Muscle of leg (tissue), 3 donors: ENCODE measurements at regions not wholly inside any gene's neighbourhood (a gene's known extent, or its start where the extent isn't known, plus 50 kb on each side); places are given as distances from the start of the nearest gene placed in this dataset.
A peak's percentile ranks its signal among the peaks of the same experiment; 100 is the strongest.
"Not testable (repeated sequence)": the region's sequence is repeated elsewhere in the genome, so short reads cannot be mapped to it uniquely, and the experiment has no call there.

Experiments used
- DNase-seq: peaks from one replicate; pipeline ENCODE4 v3.0.0; 2013
- H3K27ac ChIP-seq: one replicate; pipeline ENCODE4 v1.5.1; 2013; ENCODE audit warnings: mild to moderate bottlenecking, low read length, control low read depth
- H3K27me3 ChIP-seq: one replicate; pipeline ENCODE4 v1.6.1; 2013; ENCODE audit warnings: low read length; ENCODE audit not compliant: control insufficient read depth, insufficient read depth
- H3K36me3 ChIP-seq: one replicate; pipeline ENCODE4 v1.6.1; 2013; ENCODE audit warnings: low read length; ENCODE audit not compliant: control insufficient read depth, insufficient read depth
- H3K4me1 ChIP-seq: one replicate; pipeline ENCODE4 v1.6.1; 2013; ENCODE audit warnings: low read length; ENCODE audit not compliant: control insufficient read depth, insufficient read depth
- H3K4me3 ChIP-seq: one replicate; pipeline ENCODE4 v1.5.1; 2013; ENCODE audit warnings: low read length, control low read depth
- H3K9me3 ChIP-seq: replicated peaks from 2 replicates; pipeline ENCODE4 v1.6.1; 2013; ENCODE audit warnings: low read depth, low read length; ENCODE audit not compliant: control insufficient read depth
- WGBS: methylation state at CpG from one replicate; pipeline ENCODE4 v1.1.5; 2013; ENCODE audit warnings: missing lambda C conversion rate; ENCODE audit not compliant: insufficient coverage; 5-methylcytosine and 5-hydroxymethylcytosine counted together

DNA sequence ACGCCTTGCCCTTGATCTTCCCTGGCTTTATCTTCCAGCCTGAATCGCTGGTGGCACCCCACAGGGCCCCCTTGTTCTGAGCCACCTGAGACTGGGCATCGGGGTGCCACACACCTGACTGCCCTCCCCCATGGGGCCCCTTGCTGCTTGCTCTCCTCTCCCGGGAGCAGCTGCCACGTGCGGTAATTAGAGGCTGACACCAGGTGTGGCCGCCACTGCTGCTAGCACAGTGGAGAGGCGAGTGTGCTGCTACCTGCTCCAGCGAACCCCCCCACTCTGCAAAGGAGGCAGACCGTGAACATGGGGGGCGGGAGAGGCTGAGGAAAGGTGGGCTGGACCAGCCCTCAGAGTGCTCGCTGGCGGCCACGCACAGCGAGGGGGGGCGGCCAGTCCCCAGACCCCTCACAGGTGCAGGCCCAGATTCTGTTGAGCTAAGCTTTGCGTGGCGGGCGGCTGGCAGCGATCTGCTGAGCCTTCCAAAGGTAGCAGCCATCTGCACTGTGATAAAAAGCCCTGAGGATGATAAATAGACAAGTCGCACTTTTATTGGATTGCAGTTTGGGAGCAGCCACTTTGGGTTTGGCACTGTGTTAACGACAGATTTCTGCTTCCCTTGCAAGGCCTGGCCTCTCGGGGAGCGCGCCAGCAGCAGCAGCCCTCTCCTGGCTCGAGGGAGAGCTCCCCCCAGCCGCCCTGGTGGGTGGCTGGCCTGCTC is 167.9 kb upstream of the GSE1 start:
- H3K27me3 ChIP-seq, result no peaks in the 10 kb centered on the region
- H3K4me1 ChIP-seq, result peaks cover 66% of the 10 kb centered on the region
- H3K27ac ChIP-seq, result no peak overlapping the region
- no peak for DNase-seq
- no peak overlapping the region for H3K4me3 ChIP-seq
- H3K36me3 ChIP-seq, result no peaks in the 10 kb centered on the region
- 50% methylated on average over 19 of the region's 27 CpGs for WGBS
- no peaks in the 10 kb centered on the region for H3K9me3 ChIP-seq

- no peak overlapping the region for H3K4me3 ChIP-seq
- no peaks in the 10 kb centered on the region for H3K9me3 ChIP-seq
- no peaks in the 10 kb centered on the region for H3K36me3 ChIP-seq
- H3K27ac ChIP-seq, result no peak overlapping the region
- H3K27me3 ChIP-seq, result no peaks in the 10 kb centered on the region
- WGBS, result 69% methylated on average over 13 of the region's 14 CpGs
- DNase-seq, result no peak
- H3K4me1 ChIP-seq, result peaks cover 63% of the 10 kb centered on the region
Observed at GRCh38 chr16:85445779-85446222, 167.3 kb upstream of the GSE1 start.

DNA sequence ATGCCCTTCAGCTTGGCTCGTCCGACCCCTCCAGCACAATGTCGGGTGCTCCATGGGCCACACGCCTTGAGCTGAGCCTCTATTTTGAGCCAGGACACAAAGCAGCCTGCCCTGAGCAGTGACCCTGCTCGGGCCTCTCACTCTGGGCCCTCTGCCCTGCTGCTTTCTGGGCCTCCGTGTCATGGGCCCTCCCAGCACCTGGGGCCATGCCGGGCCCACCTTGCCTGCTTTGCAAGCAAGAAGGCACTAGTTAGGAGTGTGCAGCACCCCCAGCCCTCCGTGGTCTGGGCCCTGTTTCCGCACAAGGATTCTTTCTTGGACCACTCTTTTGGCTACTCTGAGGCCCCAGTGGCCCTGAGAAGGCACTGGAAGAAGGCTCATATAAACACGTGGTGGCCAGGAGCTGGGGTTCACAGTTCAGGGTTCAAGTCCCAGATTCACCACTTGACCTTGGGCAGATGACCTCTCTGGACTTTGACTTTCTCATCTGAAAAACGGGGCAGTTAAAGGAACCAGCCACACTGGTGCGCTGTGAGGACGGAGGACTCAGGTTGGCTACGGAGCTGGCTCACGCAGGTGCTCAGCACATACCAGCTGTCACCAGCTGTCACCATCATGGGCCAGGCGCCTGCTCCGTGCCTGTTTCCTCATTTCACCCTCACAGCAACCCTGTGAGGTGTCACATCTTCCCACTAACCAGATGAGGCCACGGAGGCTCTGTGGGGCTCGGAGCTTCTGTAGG is 166.0 kb upstream of the GSE1 start:
- H3K9me3 ChIP-seq, result no peaks in the 10 kb centered on the region
- no peak overlapping the region for H3K27ac ChIP-seq
- peaks cover 69% of the 10 kb centered on the region for H3K4me1 ChIP-seq
- 61% methylated on average over 17 of the region's 19 CpGs for WGBS
- H3K27me3 ChIP-seq, result no peaks in the 10 kb centered on the region
- H3K4me3 ChIP-seq, result no peak overlapping the region
- H3K36me3 ChIP-seq, result no peaks in the 10 kb centered on the region
- no peak for DNase-seq

DNA sequence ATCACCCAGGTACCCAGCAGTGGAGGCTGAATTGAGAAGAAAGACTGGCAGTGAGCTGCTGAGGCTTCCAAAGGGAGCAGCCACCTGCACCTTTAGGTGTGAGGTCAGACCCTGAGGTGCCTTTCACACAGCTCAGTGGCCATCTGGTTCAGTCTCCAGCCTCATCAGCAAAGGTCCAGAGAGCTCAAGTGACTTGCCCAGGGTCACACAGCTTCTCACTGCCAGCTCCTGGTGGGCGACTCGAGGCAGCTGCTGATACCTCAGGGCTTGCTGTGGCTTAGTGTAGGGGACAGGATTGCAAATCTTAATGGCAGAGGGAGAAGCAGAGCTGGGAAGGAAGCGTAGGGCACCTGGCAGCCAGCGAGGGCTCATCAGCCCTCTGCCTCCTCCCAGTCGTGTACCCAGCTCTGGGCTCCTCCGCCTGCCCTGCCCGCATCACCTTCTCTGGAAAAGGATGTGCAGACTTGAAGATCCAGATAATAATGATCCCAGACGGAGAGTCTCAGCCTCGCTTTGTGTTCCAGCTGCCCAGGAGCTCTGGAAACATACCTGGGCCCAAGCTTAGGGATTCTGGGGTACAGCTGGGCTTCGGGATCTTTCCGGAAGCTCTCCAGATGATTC is 165.3 kb upstream of the GSE1 start:
- no peak for DNase-seq
- 62% methylated on average over 5 of the region's 11 CpGs for WGBS
- Histone ChIP-seq H3K27ac (peak overlapping the region; percentile 87), H3K27me3 (no peaks in the 10 kb centered on the region), H3K4me1 (peaks cover 75% of the 10 kb centered on the region), H3K36me3 (no peaks in the 10 kb centered on the region), H3K4me3 (no peak overlapping the region), H3K9me3 (no peaks in the 10 kb centered on the region)

DNA sequence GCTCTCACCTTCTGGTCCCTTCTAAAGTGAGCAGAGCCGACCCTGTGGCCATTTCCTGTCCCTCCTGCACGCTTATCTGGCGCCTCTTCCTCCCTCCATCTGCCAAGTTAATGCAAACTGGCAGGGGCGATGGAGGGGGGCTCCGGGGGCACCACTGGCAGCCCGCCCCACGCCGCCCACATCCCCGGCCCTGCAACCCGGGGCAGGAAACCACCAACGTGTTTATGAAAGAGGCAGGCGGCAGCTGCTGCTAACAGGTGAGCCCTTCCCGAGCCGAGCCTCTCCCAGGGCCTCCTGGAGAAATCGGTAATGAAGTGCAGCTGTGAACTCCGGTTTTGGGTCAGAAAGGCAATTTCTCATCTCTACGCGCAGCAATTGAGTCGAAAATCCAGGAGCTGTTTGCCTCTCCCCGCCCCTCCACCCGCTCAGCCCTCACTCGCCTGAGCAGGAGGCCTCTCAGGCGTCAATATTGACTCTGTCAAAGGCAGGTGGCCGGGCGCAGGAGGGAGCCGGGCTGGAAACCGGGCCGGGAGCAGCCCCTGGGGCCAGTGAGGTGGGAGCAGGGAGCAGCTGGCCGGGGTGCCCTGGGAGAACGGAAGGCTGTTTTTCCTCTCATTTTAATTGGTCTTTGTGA is 164.4 kb upstream of the GSE1 start:
- Histone ChIP-seq H3K27ac (peak overlapping the region; percentile 87), H3K36me3 (no peaks in the 10 kb centered on the region), H3K4me1 (peaks cover 80% of the 10 kb centered on the region), H3K9me3 (no peaks in the 10 kb centered on the region), H3K27me3 (no peaks in the 10 kb centered on the region), H3K4me3 (no peak overlapping the region)
- DNase-seq, result peak; percentile 83
- 7% methylated on average over 24 of the region's 30 CpGs for WGBS

- DNase-seq, result peak; percentile 79
- H3K36me3 ChIP-seq, result no peaks in the 10 kb centered on the region
- no peaks in the 10 kb centered on the region for H3K9me3 ChIP-seq
- H3K27ac ChIP-seq, result peak overlapping the region; percentile 87
- no peaks in the 10 kb centered on the region for H3K27me3 ChIP-seq
- no peak overlapping the region for H3K4me3 ChIP-seq
- WGBS, result 62% methylated on average over 18 of the region's 20 CpGs
- peaks cover 82% of the 10 kb centered on the region for H3K4me1 ChIP-seq
Observed at GRCh38 chr16:85449191-85449884, 163.8 kb upstream of the GSE1 start.

DNA sequence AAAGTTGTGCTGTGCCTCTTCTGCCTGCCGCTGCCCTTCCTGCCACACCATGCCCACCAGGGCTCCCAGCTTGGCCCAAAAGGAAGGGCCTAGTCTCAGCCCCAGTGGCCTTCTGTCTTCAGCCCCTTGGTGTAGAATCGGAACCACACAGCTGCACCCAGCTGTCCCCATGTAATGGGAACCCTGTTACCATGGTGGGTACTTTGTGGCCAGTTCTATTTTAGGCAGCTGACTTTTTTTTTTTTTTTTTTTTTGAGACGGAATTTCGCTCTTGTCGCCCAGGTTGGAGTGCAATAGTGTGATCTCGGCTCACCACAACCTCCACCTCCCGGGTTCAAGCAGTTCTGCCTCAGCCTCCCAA is 163.3 kb upstream of the GSE1 start:
- Histone ChIP-seq H3K9me3 (no peaks in the 10 kb centered on the region), H3K27me3 (no peaks in the 10 kb centered on the region), H3K4me3 (no peak overlapping the region), H3K4me1 (peaks cover 81% of the 10 kb centered on the region), H3K27ac (peak overlapping the region; percentile 87), H3K36me3 (no peaks in the 10 kb centered on the region)
- no CpG with 5 or more reads among the region's 7 CpGs for WGBS
- DNase-seq, result peak; percentile 70

- not testable (repeated sequence) for H3K27ac ChIP-seq, H3K9me3 ChIP-seq, DNase-seq, H3K36me3 ChIP-seq, H3K27me3 ChIP-seq, H3K4me3 ChIP-seq
- H3K4me1 ChIP-seq, result peaks cover 68% of the 10 kb centered on the region
- WGBS, result no CpG with 5 or more reads among the region's 11 CpGs
Observed at GRCh38 chr16:85451142-85451541, 162.0 kb upstream of the GSE1 start.

DNA sequence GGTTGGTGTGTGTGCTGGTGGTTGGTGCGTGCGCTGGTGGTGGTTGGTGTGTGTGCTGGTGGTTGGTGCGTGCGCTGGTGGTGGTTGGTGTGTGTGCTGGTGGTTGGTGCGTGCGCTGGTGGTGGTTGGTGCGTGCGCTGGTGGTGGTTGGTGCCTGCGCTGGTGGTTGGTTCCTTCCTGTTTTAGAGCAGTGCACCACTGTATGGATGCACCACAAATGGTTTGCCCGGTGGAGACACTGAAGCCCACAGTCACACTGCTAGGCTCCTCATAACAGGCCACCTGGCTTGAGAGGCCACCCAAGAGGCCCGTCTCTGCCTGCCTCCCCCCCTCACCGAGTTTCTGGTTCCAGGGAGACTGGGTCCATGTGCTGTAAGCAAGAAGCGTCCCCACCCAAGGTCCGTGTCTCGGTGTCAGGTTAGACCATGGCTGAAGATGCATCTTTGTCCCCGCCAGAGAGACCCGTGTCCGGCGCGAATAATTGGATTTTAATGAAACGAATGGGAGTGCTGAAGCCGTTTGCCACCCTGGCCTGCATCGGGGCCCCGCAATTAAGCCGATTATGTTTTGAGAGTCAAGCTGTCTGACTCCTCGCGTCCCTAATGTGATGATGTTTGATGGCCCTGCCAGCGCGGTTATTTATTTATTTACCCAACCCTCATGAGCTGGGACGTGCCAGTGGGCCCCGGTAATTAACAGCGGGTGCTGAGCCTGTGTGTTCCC is 161.3 kb upstream of the GSE1 start:
- no peak overlapping the region for H3K27ac ChIP-seq
- peaks cover 62% of the 10 kb centered on the region for H3K4me1 ChIP-seq
- no peak for DNase-seq
- H3K4me3 ChIP-seq, result no peak overlapping the region
- WGBS, result 73% methylated on average over 23 of the region's 32 CpGs
- H3K27me3 ChIP-seq, result no peaks in the 10 kb centered on the region
- no peaks in the 10 kb centered on the region for H3K9me3 ChIP-seq
- no peaks in the 10 kb centered on the region for H3K36me3 ChIP-seq
